GM12878 (cell line): ENCODE measurements at regions not wholly inside any gene's neighbourhood (a gene's known extent, or its start where the extent isn't known, plus 50 kb on each side); places are given as distances from the start of the nearest gene placed in this dataset.

ENCODE experiments used
- CTCF ChIP-seq, 3 experiments: IDR thresholded peaks in 2 of 3; conservative IDR thresholded peaks in 1 of 3; 2 replicates each; pipeline ENCODE4 v1.5.1; 2011; ENCODE audit warnings: low read depth in 3 of 3, low read length in 3 of 3, mild to moderate bottlenecking in 3 of 3, control low read depth in 2 of 3, moderate library complexity in 2 of 3, inconsistent platforms in 1 of 3, mixed read lengths in 1 of 3; ENCODE audit not compliant: control insufficient read depth in 2 of 3, insufficient read depth in 1 of 3; ENCODE audit errors: extremely low read depth in 1 of 3
- MEF2B ChIP-seq: fragments of 450-650 bp; IDR thresholded peaks from 2 replicates; pipeline ENCODE4 v1.6.1; 2018; ENCODE audit warnings: mild to moderate bottlenecking, moderate library complexity; ENCODE audit not compliant: partially characterized antibody, poor library complexity, severe bottlenecking
- NFXL1 ChIP-seq: fragments of 450-650 bp; IDR thresholded peaks from 2 replicates; pipeline ENCODE4 v1.6.1; 2017; ENCODE audit warnings: antibody characterized with exemption, mild to moderate bottlenecking, borderline replicate concordance
- POLR2A ChIP-seq: IDR thresholded peaks from 2 replicates; pipeline ENCODE4 v1.6.1; 2011; ENCODE audit warnings: low read depth, mild to moderate bottlenecking, low read length
- POLR2AphosphoS5 ChIP-seq: IDR thresholded peaks from 2 replicates; pipeline ENCODE4 v1.6.1; 2011; ENCODE audit warnings: mild to moderate bottlenecking, low read length, inconsistent platforms
- SMAD1 ChIP-seq: fragments of 450-650 bp; IDR thresholded peaks from 2 replicates; pipeline ENCODE4 v1.6.1; 2018; ENCODE audit warnings: mild to moderate bottlenecking, low read depth; ENCODE audit not compliant: partially characterized antibody
- TF ChIP-seq, protein P1 (sequence below): IDR thresholded peaks from 2 replicates; pipeline ENCODE4 v1.6.1; 2011; ENCODE audit warnings: low read depth, low read length, improper control_type of control experiment, borderline replicate concordance

- TF ChIP-seq SMAD1, result no peak
- TF ChIP-seq, protein P1, sequence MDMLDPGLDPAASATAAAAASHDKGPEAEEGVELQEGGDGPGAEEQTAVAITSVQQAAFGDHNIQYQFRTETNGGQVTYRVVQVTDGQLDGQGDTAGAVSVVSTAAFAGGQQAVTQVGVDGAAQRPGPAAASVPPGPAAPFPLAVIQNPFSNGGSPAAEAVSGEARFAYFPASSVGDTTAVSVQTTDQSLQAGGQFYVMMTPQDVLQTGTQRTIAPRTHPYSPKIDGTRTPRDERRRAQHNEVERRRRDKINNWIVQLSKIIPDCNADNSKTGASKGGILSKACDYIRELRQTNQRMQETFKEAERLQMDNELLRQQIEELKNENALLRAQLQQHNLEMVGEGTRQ, result no peak
- TF ChIP-seq POLR2AphosphoS5, result no peak
- TF ChIP-seq MEF2B, result no peak
- no peak for TF ChIP-seq CTCF (IDR thresholded peaks at IDR 0.05 in 2 of 3, conservative IDR thresholded peaks at IDR 0.05 in 1 of 3; ENCODE audit: control insufficient read depth in 2 of 3, extremely low read depth in 1 of 3, insufficient read depth in 1 of 3, low read depth in 3 of 3, low read length in 3 of 3)
- no peak for TF ChIP-seq NFXL1
- TF ChIP-seq POLR2A, result no peak
Observed at GRCh38 chr16:79483336-79483735, 117.2 kb downstream of the MAF start.
